Adrenal gland (tissue), 9 donors: ENCODE measurements at regions not wholly inside any gene's neighbourhood (a gene's known extent, or its start where the extent isn't known, plus 50 kb on each side); places are given as distances from the start of the nearest gene placed in this dataset.

Experiments used
- DNase-seq, 7 donors: peaks; one replicate each; pipeline ENCODE4 v3.0.0-alpha.2; 2019 to 2020
- H3K27ac ChIP-seq, 5 donors: fragments of 200-600 bp; sonication (generic) in 4 of 5; 1 replicate in 3 of 5; 2 replicates in 2 of 5; pipeline versions ENCODE4 v1.5.1 to v1.8.0; 2016 to 2020; ENCODE audit warnings: mild to moderate bottlenecking in 1 of 5
- H3K27me3 ChIP-seq: fragments of 200-600 bp; 2 replicates; pipeline ENCODE4 v1.8.0; 2021
- H3K36me3 ChIP-seq, 2 donors: fragments of 200-600 bp; replicated peaks in 1 of 2; 1 replicate in 1 of 2; 2 replicates in 1 of 2; pipeline versions ENCODE4 v1.5.1 to v1.8.0; 2018 to 2022
- H3K4me1 ChIP-seq, 2 donors: fragments of 200-600 bp; replicated peaks in 1 of 2; 1 replicate in 1 of 2; 2 replicates in 1 of 2; pipeline versions ENCODE4 v1.5.1 to v1.8.0; 2018 to 2021
- H3K4me3 ChIP-seq, 4 donors: fragments of 200-600 bp; sonication (generic) in 3 of 4; one replicate each; pipeline ENCODE4 v1.5.1; 2016 to 2018
- H3K9me3 ChIP-seq, 3 donors: fragments of 200-600 bp; sonication (generic) in 1 of 3; replicated peaks in 1 of 3; 1 replicate in 2 of 3; 2 replicates in 1 of 3; pipeline versions ENCODE4 v1.5.1 to v1.8.0; 2016 to 2021
- CTCF ChIP-seq, 6 experiments: fragments of 450-650 bp in 4 of 6; fragments of 200-600 bp in 2 of 6; sonication (generic) in 1 of 6; IDR thresholded peaks; 1 replicate in 5 of 6; 2 replicates in 1 of 6; pipeline versions ENCODE4 v1.5.1 to v1.8.0; 2016 to 2021; ENCODE audit warnings: antibody characterized with exemption in 6 of 6, mild to moderate bottlenecking in 2 of 6, moderate library complexity in 1 of 6
- POLR2A ChIP-seq, 2 donors: fragments of 450-650 bp; IDR thresholded peaks; one replicate each; pipeline ENCODE4 v1.6.1; 2017; ENCODE audit warnings: antibody characterized with exemption in 2 of 2, mild to moderate bottlenecking in 2 of 2, moderate library complexity in 1 of 2
- WGBS, 4 donors: extraction: QIAGEN DNeasy Blood & Tissue Kit in 2 of 4; methylation state at CpG; one replicate each; pipeline versions ENCODE4 v1.1.5 to v1.1.7; 2013 to 2017; 5-methylcytosine and 5-hydroxymethylcytosine counted together
- intact Hi-C, 2 donors: fragments of 100-400 bp; cut with DNase I; formaldehyde crosslinking; loops; one replicate each; pipeline versions ENCODE4 v1.14.1 to v1.15.0; 2022 to 2023
- donor health status: healthy with polysubstance abuse.
- donor health status: Bipolar disorder and iron deficiency.
- donor health status: DM: yes; HTN: yes; CAD: no.
- donor health status: DM: no; HTN: no; CAD: no.
- donor health status: DM: no; HTN: no; CAD: no.

DNA sequence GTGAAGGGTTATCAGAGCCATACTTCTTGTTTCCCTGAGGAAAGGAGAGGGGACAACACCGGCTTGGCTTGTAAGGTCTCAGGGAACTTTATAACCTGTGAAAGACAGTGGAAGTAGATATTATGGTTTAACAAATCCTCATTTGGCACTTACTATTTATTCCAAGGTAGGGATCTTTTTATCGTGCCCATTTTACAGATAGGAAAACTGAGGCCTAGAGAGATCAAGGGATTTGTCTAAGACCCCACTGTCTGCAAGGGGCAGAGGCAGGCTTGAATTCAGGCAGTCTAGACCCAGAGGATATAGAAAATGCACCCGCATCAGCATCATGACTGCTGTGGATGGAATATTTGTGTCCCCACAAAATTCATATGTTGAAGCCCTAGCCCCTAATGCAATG lies 118.4 kb upstream of the CST7 start:
- WGBS, 4 donors: 55 to 92% (median 76%) methylated on average over 3 of the region's 3 CpGs
- intact Hi-C loops: no loop called here
- H3K9me3 ChIP-seq: no peaks in the 10 kb centered on the region
- no peak overlapping the region for H3K4me3 ChIP-seq
- H3K4me1 ChIP-seq: no peaks in the 10 kb centered on the region
- no peak overlapping the region for H3K27ac ChIP-seq
- H3K36me3 ChIP-seq: no peaks in the 10 kb centered on the region
- TF ChIP-seq CTCF (IDR thresholded peaks at IDR 0.05) (no peak), POLR2A (IDR thresholded peaks at IDR 0.05) (no peak)
- H3K27me3 ChIP-seq: no peaks in the 10 kb centered on the region
- DNase-seq: no peak

GRCh38 chr20:24831232-24831631 lies 117.8 kb upstream of the CST7 start:
- Histone ChIP-seq H3K4me1 (no peaks in the 10 kb centered on the region), H3K27ac (no peak overlapping the region), H3K9me3 (no peaks in the 10 kb centered on the region), H3K4me3 (no peak overlapping the region), H3K27me3 (no peaks in the 10 kb centered on the region), H3K36me3 (no peaks in the 10 kb centered on the region)
- 89 to 100% (median 93%) methylated on average over 1 of the region's 1 CpG for WGBS, 4 donors
- intact Hi-C loops: no loop called here
- DNase-seq: no peak
- TF ChIP-seq POLR2A (IDR thresholded peaks at IDR 0.05): no peak
- no peak for TF ChIP-seq CTCF (IDR thresholded peaks at IDR 0.05)

- Histone ChIP-seq H3K9me3 (no peaks in the 10 kb centered on the region), H3K27ac (no peak overlapping the region), H3K4me1 (no peaks in the 10 kb centered on the region), H3K36me3 (no peaks in the 10 kb centered on the region), H3K27me3 (no peaks in the 10 kb centered on the region), H3K4me3 (no peak overlapping the region)
- no peak for DNase-seq
- intact Hi-C loops: no loop called here
- TF ChIP-seq CTCF (IDR thresholded peaks at IDR 0.05) (no peak), POLR2A (IDR thresholded peaks at IDR 0.05) (no peak)
- 90 to 95% (median 94%) methylated on average over 6 of the region's 6 CpGs for WGBS, 4 donors
Measured at GRCh38 chr20:24832518-24832917, 116.6 kb upstream of the CST7 start.

DNA sequence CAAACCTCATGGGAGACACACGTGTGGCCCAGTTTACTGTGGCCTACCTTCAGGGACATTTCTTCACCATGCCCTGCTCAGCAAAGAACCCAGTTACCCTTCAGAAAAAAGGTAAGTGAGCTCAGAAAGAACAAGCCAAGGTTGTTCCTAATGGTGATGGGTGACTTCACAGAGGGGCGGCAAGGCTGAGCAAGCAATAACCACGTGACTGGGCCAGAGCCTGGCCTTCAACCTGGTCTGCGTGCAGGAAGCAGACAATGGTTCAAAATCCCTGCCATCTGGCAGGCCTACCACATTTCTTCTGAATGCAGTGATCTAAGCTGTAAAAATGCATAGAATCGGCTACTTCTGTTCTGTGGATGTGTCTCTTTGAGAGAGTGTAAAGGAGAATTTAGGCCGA lies 115.5 kb upstream of the CST7 start:
- Histone ChIP-seq H3K4me3 (no peak overlapping the region), H3K27me3 (no peaks in the 10 kb centered on the region), H3K36me3 (no peaks in the 10 kb centered on the region), H3K4me1 (no peaks in the 10 kb centered on the region), H3K27ac (no peak overlapping the region), H3K9me3 (no peaks in the 10 kb centered on the region)
- TF ChIP-seq POLR2A (IDR thresholded peaks at IDR 0.05) (no peak), CTCF (IDR thresholded peaks at IDR 0.05) (no peak)
- DNase-seq: peak in 4 of 7 donors; percentile 14 to 22 (median 20)
- intact Hi-C loops: no loop called here
- WGBS, 4 donors: 51 to 62% (median 59%) methylated on average over 4 to 6 of the region's 6 CpGs
